Forelimb muscle (tissue), 1 donor: ENCODE measurements at regions not wholly inside any gene's neighbourhood (a gene's known extent, or its start where the extent isn't known, plus 50 kb on each side); places are given as distances from the start of the nearest gene placed in this dataset.
"Not testable (repeated sequence)": the region's sequence is repeated elsewhere in the genome, so short reads cannot be mapped to it uniquely, and the experiment has no call there.

ENCODE experiments used
- DNase-seq: peaks from one replicate; pipeline ENCODE4 v3.0.0-alpha.2; 2013; ENCODE audit warnings: low read depth

- not testable (repeated sequence) for DNase-seq
Observed at GRCh38 chr1:5766996-5767395, 225.2 kb downstream of the NPHP4 start.

DNA sequence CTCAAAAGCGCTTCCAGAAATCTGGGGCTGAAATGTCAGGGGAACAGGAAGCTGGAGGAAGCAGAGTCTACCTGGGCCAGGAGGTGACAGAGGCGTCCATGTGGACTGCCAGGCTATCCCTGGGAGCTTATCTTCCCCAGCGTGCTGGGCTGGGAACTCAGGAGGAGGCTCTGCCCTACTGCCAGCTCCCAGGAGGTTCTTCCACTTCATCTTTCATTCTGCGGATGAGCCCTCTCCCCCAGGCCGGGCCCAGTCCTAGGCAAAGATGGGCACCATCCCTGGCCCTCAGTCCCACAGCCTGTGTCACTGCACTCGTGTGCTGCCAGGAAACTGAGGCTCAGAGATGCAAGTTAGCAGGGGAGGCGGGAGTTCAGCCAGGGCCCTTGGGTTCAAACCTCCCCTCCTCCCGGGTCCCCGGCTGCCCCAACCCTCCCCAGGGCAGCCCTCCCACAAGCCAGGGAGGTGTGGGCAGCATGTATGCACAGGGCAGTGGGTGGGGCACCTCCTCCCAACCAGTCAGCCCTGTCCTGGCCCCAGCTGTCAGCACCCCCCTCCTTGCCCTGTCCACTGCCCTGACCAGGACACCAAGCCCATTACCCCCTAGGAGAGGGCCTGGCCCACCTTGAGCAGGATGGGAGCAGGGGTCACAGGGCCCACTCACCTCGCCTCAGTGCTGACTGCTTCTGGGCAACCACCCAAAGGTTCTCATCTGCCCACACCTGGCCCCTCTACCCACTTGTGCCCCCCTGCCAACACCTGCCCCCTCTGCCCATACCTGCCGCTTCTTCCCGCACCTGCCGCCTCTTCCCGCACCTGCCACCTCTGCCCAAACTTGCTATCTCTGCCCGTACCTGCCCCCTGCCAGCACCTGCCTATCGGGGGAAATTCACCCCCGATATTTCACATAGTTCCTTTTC is 226.0 kb downstream of the NPHP4 start:
- no peak for DNase-seq

- no peak for DNase-seq
Observed at GRCh38 chr1:5765483-5765882, 226.7 kb downstream of the NPHP4 start.

DNA sequence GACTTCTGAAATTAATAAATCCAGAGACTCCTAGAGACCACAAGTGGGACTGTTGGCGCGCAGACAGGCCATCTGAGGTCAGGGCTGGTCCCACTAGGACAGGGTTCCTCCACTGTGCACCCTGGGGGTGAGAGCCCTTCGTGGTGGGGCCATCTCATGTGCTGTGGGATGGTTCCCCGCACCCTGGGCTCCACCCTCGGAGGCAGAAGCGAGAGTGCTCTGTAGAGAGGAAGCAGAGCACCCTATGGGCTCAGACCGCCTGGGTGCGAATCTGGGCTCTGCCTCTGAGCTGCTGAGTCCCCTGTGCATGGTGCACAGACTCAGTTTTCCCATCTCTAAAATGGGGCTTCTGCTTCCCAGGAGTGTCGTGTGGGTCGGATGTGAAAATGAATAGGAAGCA is 227.3 kb downstream of the NPHP4 start:
- DNase-seq: no peak

GRCh38 chr1:5764464-5764863 is 227.8 kb downstream of the NPHP4 start:
- DNase-seq: no peak

- DNase-seq: no peak
Observed at GRCh38 chr1:5763696-5764370, 228.4 kb downstream of the NPHP4 start.

DNA sequence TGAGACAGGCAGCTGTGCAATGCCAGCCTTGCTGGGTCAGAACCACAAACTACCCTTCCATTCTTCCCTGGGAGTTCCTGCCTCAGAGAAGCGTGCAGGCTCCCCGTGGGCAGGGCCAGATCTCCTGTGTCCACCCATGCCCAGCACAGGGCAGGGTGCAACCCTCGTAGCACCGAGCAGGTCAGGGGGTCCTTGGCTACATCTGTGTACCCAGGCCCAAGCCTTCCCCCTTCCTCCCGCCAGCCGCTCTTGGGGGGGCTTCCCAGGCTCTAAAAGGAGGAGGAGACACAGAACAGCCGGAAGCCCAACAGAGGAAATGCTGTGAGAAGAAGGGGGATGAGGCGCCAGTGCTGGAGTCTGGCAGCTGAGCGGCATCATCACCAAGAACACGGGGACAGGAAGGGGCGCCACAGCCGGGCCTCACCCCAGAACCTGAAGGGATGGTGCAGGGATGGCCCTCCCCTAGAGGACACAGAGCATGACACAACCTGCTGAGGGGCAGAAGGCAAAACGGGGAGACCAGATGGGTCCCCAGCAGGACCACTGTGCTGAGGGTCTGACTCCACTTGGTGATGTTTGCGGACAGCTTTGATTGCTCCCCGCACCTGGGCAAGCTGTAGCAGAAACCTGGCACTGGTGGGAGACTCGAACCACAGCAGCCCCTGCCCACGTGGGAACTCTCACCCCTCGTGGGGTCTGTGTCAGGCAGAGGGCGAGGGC is 233.2 kb downstream of the NPHP4 start:
- no peak for DNase-seq

DNA sequence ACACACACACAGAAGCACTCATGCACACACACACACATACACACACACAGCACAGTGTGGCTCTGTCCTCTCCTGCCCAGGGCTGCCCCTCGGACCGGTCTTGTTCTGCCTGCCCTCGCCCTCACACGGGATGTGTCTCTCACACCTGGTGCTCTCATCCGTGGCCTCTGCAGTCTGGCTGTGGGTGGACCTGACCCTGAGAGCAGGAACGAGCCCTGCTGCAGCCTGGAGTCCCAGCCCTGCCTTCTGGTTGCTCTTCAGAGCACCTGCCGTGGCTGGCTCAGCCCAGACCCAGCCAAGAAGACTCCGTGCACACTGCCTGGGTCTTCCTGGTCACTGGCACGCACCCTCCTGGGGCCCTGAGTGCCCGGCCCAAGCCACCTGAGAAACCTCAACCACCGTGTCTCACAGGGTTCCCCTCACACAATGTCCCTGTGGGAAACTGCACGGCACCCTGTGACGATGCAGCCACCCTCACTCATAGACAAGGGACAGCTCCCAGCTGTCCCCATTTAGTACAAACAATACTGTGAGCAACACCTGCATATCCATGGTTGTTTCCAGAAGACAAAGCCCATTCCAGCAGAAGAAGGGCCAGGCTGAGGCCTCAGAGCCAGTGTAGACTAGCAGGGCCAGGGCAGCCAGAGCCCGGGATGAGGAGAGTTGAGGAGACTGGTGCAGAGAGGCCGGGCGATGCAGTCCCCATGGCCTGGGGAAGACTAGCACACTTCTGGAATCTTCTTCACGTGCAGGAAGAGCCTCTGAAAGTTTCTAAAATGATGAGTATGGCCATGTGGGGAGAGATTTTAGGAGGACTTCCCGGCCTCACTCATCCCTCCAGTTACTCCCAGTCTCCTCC is 234.0 kb downstream of the NPHP4 start:
- DNase-seq: no peak

GRCh38 chr1:5757187-5757805 is 234.9 kb downstream of the NPHP4 start:
- DNase-seq: no peak

DNA sequence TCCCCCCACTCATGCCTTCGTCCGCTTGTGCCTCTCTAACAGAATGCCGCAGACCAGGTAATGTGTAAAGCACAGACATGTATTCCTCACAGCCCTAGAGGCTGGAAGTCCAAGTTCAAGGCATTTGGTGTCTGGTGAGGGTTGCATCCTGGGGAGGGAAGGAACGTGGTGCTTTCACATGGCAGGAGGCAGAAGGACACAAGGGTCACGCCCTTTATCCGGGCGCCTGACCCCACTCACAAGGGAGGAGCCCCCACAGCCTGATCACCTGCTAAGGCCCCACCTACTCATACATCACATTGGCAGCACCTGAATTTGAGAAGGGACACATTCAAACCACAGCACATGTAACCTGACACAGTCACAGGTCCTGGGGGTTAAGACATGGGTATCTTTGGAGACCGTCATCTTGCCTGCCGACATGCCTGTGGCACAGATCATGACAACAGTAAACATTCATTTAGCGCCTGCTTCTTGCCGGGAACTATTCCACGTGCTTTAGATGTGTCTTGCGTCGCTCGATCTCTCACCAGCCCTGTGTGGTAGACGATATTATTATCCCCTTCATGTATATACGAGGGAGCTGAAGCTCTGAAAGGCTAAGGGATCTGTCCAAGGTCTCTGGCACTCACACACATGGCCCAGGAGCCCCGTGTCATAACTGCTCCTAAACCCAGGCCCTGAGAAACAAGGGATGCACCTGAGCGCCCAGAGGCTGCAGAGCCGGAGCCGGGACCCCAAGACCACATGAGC is 235.6 kb downstream of the NPHP4 start:
- no peak for DNase-seq

GRCh38 chr1:5755552-5756125 is 236.6 kb downstream of the NPHP4 start:
- DNase-seq: no peak

- DNase-seq: no peak
Observed at GRCh38 chr1:5754817-5755551, 237.2 kb downstream of the NPHP4 start.

GRCh38 chr1:5753549-5754421 is 238.4 kb downstream of the NPHP4 start:
- DNase-seq: no peak

DNA sequence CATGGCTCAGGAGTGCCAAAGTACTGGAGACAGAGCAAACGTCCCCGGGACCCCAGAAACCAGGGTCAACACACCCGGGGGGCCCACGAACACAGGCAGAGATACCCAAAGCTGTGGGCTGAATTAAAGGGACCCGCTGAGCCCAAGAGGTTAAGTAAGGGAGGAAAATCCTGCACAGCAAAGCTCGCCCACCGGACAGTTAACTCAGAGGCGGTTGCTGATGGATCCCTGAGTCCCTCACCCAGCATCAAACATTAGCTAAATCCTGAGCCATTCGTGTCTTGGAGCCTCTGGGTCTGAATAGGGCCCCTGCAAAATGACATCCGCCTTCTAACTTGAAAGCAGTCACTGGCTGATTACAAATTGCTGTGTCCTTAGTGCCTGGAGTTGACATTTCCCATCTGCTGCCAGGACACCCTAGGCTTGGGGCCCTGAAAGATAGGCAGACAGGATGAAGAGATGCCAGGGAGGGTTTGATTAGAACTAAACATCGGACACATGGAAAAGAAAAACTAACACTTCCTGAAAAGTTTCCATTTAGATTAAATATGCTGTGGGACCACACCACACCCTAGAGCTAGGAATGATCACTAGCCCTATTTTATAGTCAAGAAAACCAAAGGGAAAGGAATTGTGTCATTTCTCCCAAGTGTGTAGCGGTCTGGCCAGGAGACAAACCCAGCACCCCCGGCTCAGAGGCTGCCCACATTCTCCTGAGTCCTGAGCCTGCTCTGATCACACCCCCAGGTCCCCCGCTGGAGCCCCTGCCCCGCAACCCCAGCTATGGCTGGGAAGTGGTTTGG is 239.3 kb downstream of the NPHP4 start:
- DNase-seq: no peak

DNA sequence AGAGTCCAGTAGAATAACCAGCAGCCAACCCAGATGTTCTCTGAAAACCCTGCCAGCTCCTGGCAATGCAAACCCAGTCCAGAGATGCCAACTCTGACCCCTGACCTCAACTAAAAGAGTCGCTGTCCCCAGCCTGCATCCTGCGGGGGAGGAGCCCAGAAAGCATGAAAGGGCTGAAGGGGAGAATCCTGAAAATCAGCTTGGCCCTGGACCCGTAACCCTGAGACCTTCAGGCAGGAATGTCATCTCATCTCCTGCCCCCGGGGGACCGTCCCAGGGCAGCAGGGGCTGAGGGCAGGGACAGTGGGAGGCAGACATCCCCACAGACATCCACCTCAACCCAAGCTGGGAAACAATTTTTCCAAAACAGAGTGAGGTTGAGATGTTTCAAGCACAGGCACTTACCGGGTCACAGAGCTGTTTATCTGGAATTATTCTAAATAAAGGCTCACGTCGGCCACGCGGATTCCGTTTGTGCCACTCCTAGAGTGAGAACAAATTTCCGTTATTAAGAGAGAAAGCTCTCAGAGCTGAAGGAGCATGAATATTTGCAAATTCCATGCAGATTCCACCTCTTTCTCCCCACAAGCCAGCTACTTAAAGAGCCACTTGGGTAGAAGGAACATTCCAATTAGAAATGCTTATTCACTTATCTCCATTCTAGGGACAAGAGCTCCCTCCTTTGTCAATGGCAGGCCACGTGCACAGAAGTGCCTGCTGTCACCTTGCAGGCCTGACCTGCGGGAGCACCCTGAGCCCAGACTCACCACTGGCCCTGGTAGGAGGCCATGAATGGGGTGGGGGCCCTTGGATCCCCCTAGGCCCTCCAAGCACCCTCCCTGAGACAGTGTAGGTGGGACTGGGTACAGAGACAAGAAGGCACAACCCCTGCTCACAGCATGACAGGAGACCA is 240.1 kb downstream of the NPHP4 start:
- no peak for DNase-seq

DNA sequence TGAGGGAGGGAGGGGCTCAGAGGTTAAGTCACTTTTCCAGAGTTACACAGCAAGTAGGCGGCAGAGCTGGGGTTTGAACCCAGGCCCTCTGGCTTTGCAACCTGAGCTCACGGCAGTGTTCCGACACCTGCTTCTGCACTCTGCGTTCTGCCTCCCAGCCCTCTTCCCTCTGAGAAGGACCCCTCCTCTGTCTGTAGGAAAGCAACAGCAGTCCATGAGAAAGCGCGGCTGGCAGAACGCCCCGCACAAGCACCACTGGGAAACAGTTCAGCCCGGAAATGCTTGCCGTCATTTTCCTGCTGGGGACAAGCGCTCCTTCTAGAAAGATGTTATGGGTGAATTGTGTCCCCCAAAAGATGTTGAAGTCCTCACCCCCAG is 241.1 kb downstream of the NPHP4 start:
- no peak for DNase-seq
